ENCODE measurements at regions not wholly inside any gene's neighbourhood (a gene's known extent, or its start where the extent isn't known, plus 50 kb on each side); places are given as distances from the start of the nearest gene placed in this dataset.

DNA sequence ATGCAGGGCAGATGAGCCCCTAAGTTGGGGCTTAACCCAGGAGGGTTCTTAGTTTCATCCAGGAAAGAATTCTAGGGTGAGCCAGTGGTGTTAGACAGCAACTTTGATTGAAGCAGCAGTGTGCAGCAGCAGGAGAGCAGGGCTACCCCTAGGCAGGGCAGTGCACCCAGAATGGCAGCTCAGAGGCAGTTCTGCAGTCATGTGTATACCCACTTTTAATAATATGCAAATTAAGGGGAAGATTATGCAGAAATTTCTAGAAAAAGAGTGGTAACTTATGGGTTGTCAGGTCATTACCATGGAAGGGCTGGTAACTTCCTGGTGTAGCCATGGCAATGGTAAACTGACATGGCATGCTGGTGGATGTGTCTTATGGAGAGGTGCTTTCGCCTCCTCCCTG lies 297.5 kb downstream of the PCNX1 start:
- TF ChIP-seq CTCF (IDR thresholded peaks at IDR 0.05): no peak
- no peak for TF ChIP-seq POLR2A (IDR thresholded peaks at IDR 0.05)

Measured in lower leg skin (tissue), 3 donors.